IPS-18c (cell line): ENCODE measurements at regions not wholly inside any gene's neighbourhood (a gene's known extent, or its start where the extent isn't known, plus 50 kb on each side); places are given as distances from the start of the nearest gene placed in this dataset.
"Not testable (repeated sequence)": the region's sequence is repeated elsewhere in the genome, so short reads cannot be mapped to it uniquely, and the experiment has no call there.

Experiments used
- H3K4me3 ChIP-seq: 2 replicates; pipeline ENCODE4 v1.7.0; 2013; ENCODE audit warnings: low read depth, mild to moderate bottlenecking, low read length, moderate library complexity; ENCODE audit not compliant: insufficient read depth
- H3K9me3 ChIP-seq: one replicate; pipeline ENCODE4 v1.6.1; 2013; ENCODE audit warnings: mild to moderate bottlenecking, low read length, moderate library complexity; ENCODE audit not compliant: control insufficient read depth, insufficient read depth

- no peaks in the 10 kb centered on the region for H3K9me3 ChIP-seq
- no peak overlapping the region for H3K4me3 ChIP-seq
These were observed 280.7 kb upstream of the TLE3 start for GRCh38 chr15:70378126-70379031.

DNA sequence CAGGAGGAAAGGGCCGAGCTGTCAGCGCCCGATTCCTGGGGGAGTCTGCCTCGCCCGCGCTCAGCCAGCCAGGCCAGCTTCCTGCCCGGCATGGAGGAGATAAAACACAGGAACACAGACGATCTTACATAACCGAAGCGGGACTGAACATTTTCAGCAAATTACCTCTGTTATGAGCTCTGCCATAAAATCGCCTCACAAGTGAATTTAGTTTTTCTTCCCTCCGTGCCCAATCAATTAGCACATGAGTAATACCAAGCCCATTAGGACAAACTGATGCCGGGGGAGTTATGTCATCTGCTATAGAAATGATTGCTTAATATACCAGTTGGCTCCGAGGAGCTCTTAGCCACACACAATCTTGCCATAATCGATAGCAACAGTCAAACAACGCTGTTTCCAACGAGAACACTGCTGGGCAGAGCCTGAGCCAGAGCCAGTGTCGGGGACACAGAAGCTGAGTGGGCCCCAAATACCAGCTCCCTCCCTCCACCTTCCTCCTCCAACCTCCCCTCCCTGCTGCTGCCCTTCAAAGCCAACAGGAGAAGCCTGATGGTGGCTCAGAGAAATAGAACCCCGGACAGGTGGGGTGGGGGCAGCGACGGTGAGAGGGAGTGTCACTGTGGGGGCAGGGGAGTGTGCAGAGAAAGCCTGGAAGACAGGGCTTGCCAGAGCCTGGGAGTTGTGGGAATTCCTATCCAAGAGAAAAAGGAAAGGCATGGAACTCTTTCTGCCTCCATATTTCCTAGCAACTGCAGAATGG, 279.4 kb upstream of the TLE3 start:
- no peaks in the 10 kb centered on the region for H3K9me3 ChIP-seq
- H3K4me3 ChIP-seq = peak overlapping the region; percentile 40

- peak overlapping the region; percentile 41 for H3K4me3 ChIP-seq
- H3K9me3 ChIP-seq = no peaks in the 10 kb centered on the region
These were observed 278.6 kb upstream of the TLE3 start for GRCh38 chr15:70376031-70376928.

DNA sequence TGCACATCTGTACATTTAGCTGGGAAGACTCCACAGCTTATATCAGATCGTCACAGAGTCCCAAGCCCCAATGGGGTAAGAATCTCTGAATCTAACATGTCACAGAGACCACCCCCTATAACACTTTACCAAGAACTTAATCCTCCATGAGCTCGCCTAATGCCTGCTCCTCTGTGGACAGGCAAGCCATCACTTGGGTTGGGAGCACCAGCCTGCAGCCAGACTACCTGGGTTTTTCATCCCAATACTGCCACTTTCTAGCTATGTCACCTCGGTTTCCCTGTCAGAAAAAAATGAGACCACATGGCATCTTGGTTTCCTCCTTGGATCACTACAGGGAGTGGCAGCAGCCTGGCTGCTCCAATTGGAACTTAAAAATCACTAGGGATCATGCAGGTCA, 277.9 kb upstream of the TLE3 start:
- no peak overlapping the region; the same call in 1 of the 2 replicates for H3K4me3 ChIP-seq
- no peaks in the 10 kb centered on the region for H3K9me3 ChIP-seq

GRCh38 chr15:70375006-70375431, 277.3 kb upstream of the TLE3 start:
- no peak overlapping the region for H3K4me3 ChIP-seq
- no peaks in the 10 kb centered on the region for H3K9me3 ChIP-seq

- Histone ChIP-seq H3K9me3 (no peaks in the 10 kb centered on the region), H3K4me3 (no peak overlapping the region)
These were observed 276.4 kb upstream of the TLE3 start for GRCh38 chr15:70374096-70374495.

- not testable (repeated sequence) for H3K9me3 ChIP-seq, H3K4me3 ChIP-seq
These were observed 275.7 kb upstream of the TLE3 start for GRCh38 chr15:70373439-70373838.

DNA sequence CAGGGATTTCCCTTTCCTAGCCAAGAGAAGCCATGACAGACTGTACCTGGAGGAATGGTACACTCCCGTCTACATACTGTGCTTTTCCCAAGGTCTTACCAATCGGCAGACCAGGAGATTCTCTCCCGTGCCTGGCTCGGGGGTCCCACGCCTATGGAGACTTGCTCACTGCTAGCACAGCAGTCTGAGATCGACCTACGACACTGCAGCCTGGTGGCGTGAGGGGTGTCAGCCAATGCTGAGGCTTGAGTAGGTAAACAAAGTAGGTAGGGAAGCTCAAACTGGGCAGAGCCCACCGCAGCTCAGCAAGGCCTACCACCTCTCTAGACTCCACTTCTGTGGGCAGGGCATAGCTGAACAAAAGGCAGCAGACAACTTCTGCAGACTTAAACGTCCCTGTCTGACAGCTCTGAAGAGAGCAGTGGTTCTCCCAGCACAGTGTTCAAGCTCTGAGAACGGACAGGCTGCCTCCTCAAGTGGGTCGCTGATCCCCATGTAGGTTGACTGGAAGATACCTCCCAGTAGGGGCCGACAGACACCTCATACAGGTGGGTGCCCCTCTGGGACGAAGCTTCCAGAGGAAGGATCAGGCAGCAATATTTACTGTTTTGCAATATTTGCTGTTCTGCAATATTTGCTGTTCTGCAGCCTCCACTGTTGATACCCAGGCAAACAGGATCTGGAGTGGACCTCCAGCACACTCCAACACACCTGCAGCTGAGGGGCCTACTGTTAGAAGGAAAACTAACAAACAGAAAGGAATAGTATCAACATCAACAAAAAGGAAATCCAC, 270.4 kb upstream of the TLE3 start:
- not testable (repeated sequence) for H3K4me3 ChIP-seq, H3K9me3 ChIP-seq

GRCh38 chr15:70364023-70364422, 266.3 kb upstream of the TLE3 start:
- not testable (repeated sequence) for H3K4me3 ChIP-seq, H3K9me3 ChIP-seq

DNA sequence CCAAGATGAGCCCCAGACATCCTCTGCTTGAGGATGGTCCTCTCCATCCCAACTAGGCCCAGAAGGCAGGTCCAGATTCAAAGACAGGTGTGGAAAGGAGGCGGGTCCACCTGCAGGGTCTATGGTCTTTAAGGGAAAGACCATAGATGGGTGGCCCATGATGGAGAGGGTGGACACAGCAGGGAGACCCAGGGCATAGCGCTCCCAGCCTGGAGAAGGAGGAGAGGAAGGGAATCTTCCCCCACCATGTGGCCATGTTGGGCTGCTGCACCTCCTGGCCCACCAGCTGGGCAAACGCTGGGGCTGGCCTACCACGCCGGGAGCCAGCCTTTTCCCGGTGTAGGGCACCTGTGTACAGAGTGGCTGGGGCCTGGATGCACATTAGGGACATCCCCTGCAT, 265.2 kb upstream of the TLE3 start:
- H3K9me3 ChIP-seq = no peaks in the 10 kb centered on the region
- H3K4me3 ChIP-seq = no peak overlapping the region

- H3K9me3 ChIP-seq = no peaks in the 10 kb centered on the region
- no peak overlapping the region for H3K4me3 ChIP-seq
These were observed 264.6 kb upstream of the TLE3 start for GRCh38 chr15:70362350-70362749.

DNA sequence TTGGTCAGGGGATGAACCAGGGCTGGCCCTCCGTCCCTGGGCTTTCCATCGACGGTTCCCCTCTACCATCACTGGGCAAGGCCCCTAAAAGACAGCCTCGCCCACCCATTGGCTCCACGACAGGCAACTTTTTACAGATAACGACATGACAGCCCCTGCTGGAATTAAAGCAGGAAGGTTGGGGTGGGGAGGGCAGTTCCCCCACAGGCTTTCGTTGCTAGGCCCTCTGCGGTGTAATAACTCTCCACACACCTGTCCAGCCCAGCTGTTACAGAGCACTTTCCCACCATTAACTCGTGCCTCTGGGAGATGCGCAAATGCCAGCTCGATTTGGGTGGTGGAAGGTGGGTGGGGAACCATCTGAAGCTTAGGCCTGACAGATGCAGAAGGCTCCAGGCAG, 264.2 kb upstream of the TLE3 start:
- H3K9me3 ChIP-seq = no peaks in the 10 kb centered on the region
- H3K4me3 ChIP-seq = no peak overlapping the region

GRCh38 chr15:70361106-70361505, 263.4 kb upstream of the TLE3 start:
- no peak overlapping the region for H3K4me3 ChIP-seq
- H3K9me3 ChIP-seq = no peaks in the 10 kb centered on the region

GRCh38 chr15:70358871-70359647, 261.3 kb upstream of the TLE3 start:
- Histone ChIP-seq H3K4me3 (no peak overlapping the region), H3K9me3 (no peaks in the 10 kb centered on the region)

GRCh38 chr15:70358011-70358819, 260.5 kb upstream of the TLE3 start:
- Histone ChIP-seq H3K9me3 (no peaks in the 10 kb centered on the region), H3K4me3 (no peak overlapping the region)
